ENCODE measurements at regions not wholly inside any gene's neighbourhood (a gene's known extent, or its start where the extent isn't known, plus 50 kb on each side); places are given as distances from the start of the nearest gene placed in this dataset.

- no peak overlapping the region for H3K27ac ChIP-seq (ENCODE audit: low read length)
- H3K36me3 ChIP-seq (ENCODE audit: control insufficient read depth, insufficient read depth, low read length), result no peaks in the 10 kb centered on the region
- no peak for DNase-seq (ENCODE audit: low read depth, low spot score)
- H3K27me3 ChIP-seq (ENCODE audit: control insufficient read depth, insufficient read depth, low read length), result no peaks in the 10 kb centered on the region
- H3K9me3 ChIP-seq (ENCODE audit: control insufficient read depth, insufficient read depth, low read length), result no peaks in the 10 kb centered on the region
- whole genome bisulfite sequencing (ENCODE audit: insufficient coverage, insufficient read length), result no CpG with 5 or more reads among the region's 7 CpGs
- no peak overlapping the region for H3K4me3 ChIP-seq (ENCODE audit: low read length)
- no peaks in the 10 kb centered on the region for H3K4me1 ChIP-seq (ENCODE audit: control insufficient read depth, insufficient read depth, low read length)
Observed at GRCh38 chr9:90107726-90108655, 503.2 kb downstream of the GADD45G start.

GRCh38 chr9:90112788-90113187, 508.0 kb downstream of the GADD45G start:
- Histone ChIP-seq H3K36me3 (ENCODE audit: control insufficient read depth, insufficient read depth, low read length) (no peaks in the 10 kb centered on the region), H3K4me3 (ENCODE audit: low read length) (no peak overlapping the region), H3K9me3 (ENCODE audit: control insufficient read depth, insufficient read depth, low read length) (no peaks in the 10 kb centered on the region), H3K4me1 (ENCODE audit: control insufficient read depth, insufficient read depth, low read length) (no peaks in the 10 kb centered on the region), H3K27ac (ENCODE audit: low read length) (no peak overlapping the region), H3K27me3 (ENCODE audit: control insufficient read depth, insufficient read depth, low read length) (no peaks in the 10 kb centered on the region)
- WGBS (ENCODE audit: insufficient coverage, insufficient read length), result no CpG with 5 or more reads among the region's 4 CpGs
- no peak for DNase-seq (ENCODE audit: low read depth, low spot score)

GRCh38 chr9:90114641-90115425, 510.0 kb downstream of the GADD45G start:
- Histone ChIP-seq H3K27me3 (ENCODE audit: control insufficient read depth, insufficient read depth, low read length) (no peaks in the 10 kb centered on the region), H3K9me3 (ENCODE audit: control insufficient read depth, insufficient read depth, low read length) (no peaks in the 10 kb centered on the region), H3K4me3 (ENCODE audit: low read length) (no peak overlapping the region), H3K4me1 (ENCODE audit: control insufficient read depth, insufficient read depth, low read length) (no peaks in the 10 kb centered on the region), H3K27ac (ENCODE audit: low read length) (no peak overlapping the region), H3K36me3 (ENCODE audit: control insufficient read depth, insufficient read depth, low read length) (no peaks in the 10 kb centered on the region)
- no CpG with 5 or more reads among the region's 4 CpGs for WGBS (ENCODE audit: insufficient coverage, insufficient read length)
- no peak for DNase-seq (ENCODE audit: low read depth, low spot score)

- no peak for DNase-seq (ENCODE audit: low read depth, low spot score)
- H3K4me3 ChIP-seq (ENCODE audit: low read length), result no peak overlapping the region
- no CpG with 5 or more reads among the region's 7 CpGs for WGBS (ENCODE audit: insufficient coverage, insufficient read length)
- H3K36me3 ChIP-seq (ENCODE audit: control insufficient read depth, insufficient read depth, low read length), result no peaks in the 10 kb centered on the region
- no peak overlapping the region for H3K27ac ChIP-seq (ENCODE audit: low read length)
- H3K4me1 ChIP-seq (ENCODE audit: control insufficient read depth, insufficient read depth, low read length), result no peaks in the 10 kb centered on the region
- no peaks in the 10 kb centered on the region for H3K27me3 ChIP-seq (ENCODE audit: control insufficient read depth, insufficient read depth, low read length)
- H3K9me3 ChIP-seq (ENCODE audit: control insufficient read depth, insufficient read depth, low read length), result no peaks in the 10 kb centered on the region
Observed at GRCh38 chr9:90121762-90122161, 517.0 kb downstream of the GADD45G start.

- no peak for DNase-seq (ENCODE audit: low read depth, low spot score)
- Histone ChIP-seq H3K4me3 (ENCODE audit: low read length) (no peak overlapping the region), H3K27ac (ENCODE audit: low read length) (no peak overlapping the region), H3K4me1 (ENCODE audit: control insufficient read depth, insufficient read depth, low read length) (no peaks in the 10 kb centered on the region), H3K27me3 (ENCODE audit: control insufficient read depth, insufficient read depth, low read length) (no peaks in the 10 kb centered on the region), H3K36me3 (ENCODE audit: control insufficient read depth, insufficient read depth, low read length) (no peaks in the 10 kb centered on the region), H3K9me3 (ENCODE audit: control insufficient read depth, insufficient read depth, low read length) (no peaks in the 10 kb centered on the region)
- no CpG with 5 or more reads among the region's 1 CpG for WGBS (ENCODE audit: insufficient coverage, insufficient read length)
Observed at GRCh38 chr9:90124961-90125360, 517.7 kb downstream of the DIRAS2 start.

GRCh38 chr9:90127923-90128322, 514.7 kb downstream of the DIRAS2 start:
- no peak for DNase-seq (ENCODE audit: low read depth, low spot score)
- Histone ChIP-seq H3K36me3 (ENCODE audit: control insufficient read depth, insufficient read depth, low read length) (no peaks in the 10 kb centered on the region), H3K27me3 (ENCODE audit: control insufficient read depth, insufficient read depth, low read length) (no peaks in the 10 kb centered on the region), H3K9me3 (ENCODE audit: control insufficient read depth, insufficient read depth, low read length) (no peaks in the 10 kb centered on the region), H3K27ac (ENCODE audit: low read length) (no peak overlapping the region), H3K4me3 (ENCODE audit: low read length) (no peak overlapping the region), H3K4me1 (ENCODE audit: control insufficient read depth, insufficient read depth, low read length) (no peaks in the 10 kb centered on the region)
- no CpG with 5 or more reads among the region's 5 CpGs for whole genome bisulfite sequencing (ENCODE audit: insufficient coverage, insufficient read length)

- Histone ChIP-seq H3K9me3 (ENCODE audit: control insufficient read depth, insufficient read depth, low read length) (no peaks in the 10 kb centered on the region), H3K4me1 (ENCODE audit: control insufficient read depth, insufficient read depth, low read length) (no peaks in the 10 kb centered on the region)
- no CpG with 5 or more reads among the region's 7 CpGs for WGBS (ENCODE audit: insufficient coverage, insufficient read length)
Observed at GRCh38 chr9:90128587-90129190, 513.9 kb downstream of the DIRAS2 start.

GRCh38 chr9:90129446-90129845, 513.2 kb downstream of the DIRAS2 start:
- Histone ChIP-seq H3K4me1 (ENCODE audit: control insufficient read depth, insufficient read depth, low read length) (no peaks in the 10 kb centered on the region), H3K36me3 (ENCODE audit: control insufficient read depth, insufficient read depth, low read length) (no peaks in the 10 kb centered on the region), H3K4me3 (ENCODE audit: low read length) (no peak overlapping the region), H3K9me3 (ENCODE audit: control insufficient read depth, insufficient read depth, low read length) (no peaks in the 10 kb centered on the region), H3K27ac (ENCODE audit: low read length) (no peak overlapping the region), H3K27me3 (ENCODE audit: control insufficient read depth, insufficient read depth, low read length) (no peaks in the 10 kb centered on the region)
- no CpG with 5 or more reads among the region's 4 CpGs for WGBS (ENCODE audit: insufficient coverage, insufficient read length)
- DNase-seq (ENCODE audit: low read depth, low spot score), result no peak

More at GRCh38 chr9:90128587-90129190, 513.9 kb downstream of the DIRAS2 start:
- H3K27ac ChIP-seq (ENCODE audit: low read length), result no peak overlapping the region
- no peaks in the 10 kb centered on the region for H3K36me3 ChIP-seq (ENCODE audit: control insufficient read depth, insufficient read depth, low read length)
- no peak overlapping the region for H3K4me3 ChIP-seq (ENCODE audit: low read length)
- no peaks in the 10 kb centered on the region for H3K27me3 ChIP-seq (ENCODE audit: control insufficient read depth, insufficient read depth, low read length)
- no peak for DNase-seq (ENCODE audit: low read depth, low spot score)

GRCh38 chr9:90131568-90131967, 511.1 kb downstream of the DIRAS2 start:
- Histone ChIP-seq H3K36me3 (ENCODE audit: control insufficient read depth, insufficient read depth, low read length) (no peaks in the 10 kb centered on the region), H3K27ac (ENCODE audit: low read length) (no peak overlapping the region), H3K4me1 (ENCODE audit: control insufficient read depth, insufficient read depth, low read length) (no peaks in the 10 kb centered on the region), H3K4me3 (ENCODE audit: low read length) (no peak overlapping the region), H3K9me3 (ENCODE audit: control insufficient read depth, insufficient read depth, low read length) (no peaks in the 10 kb centered on the region), H3K27me3 (ENCODE audit: control insufficient read depth, insufficient read depth, low read length) (no peaks in the 10 kb centered on the region)
- no CpG with 5 or more reads among the region's 7 CpGs for WGBS (ENCODE audit: insufficient coverage, insufficient read length)
- DNase-seq (ENCODE audit: low read depth, low spot score), result no peak

GRCh38 chr9:90132866-90133265, 509.8 kb downstream of the DIRAS2 start:
- Histone ChIP-seq H3K36me3 (ENCODE audit: control insufficient read depth, insufficient read depth, low read length) (no peaks in the 10 kb centered on the region), H3K9me3 (ENCODE audit: control insufficient read depth, insufficient read depth, low read length) (no peaks in the 10 kb centered on the region), H3K4me3 (ENCODE audit: low read length) (no peak overlapping the region), H3K27me3 (ENCODE audit: control insufficient read depth, insufficient read depth, low read length) (no peaks in the 10 kb centered on the region), H3K4me1 (ENCODE audit: control insufficient read depth, insufficient read depth, low read length) (no peaks in the 10 kb centered on the region), H3K27ac (ENCODE audit: low read length) (no peak overlapping the region)
- no peak for DNase-seq (ENCODE audit: low read depth, low spot score)
